Loucy (cell line): ENCODE measurements at regions not wholly inside any gene's neighbourhood (a gene's known extent, or its start where the extent isn't known, plus 50 kb on each side); places are given as distances from the start of the nearest gene placed in this dataset.

Experiments
- H2AFZ ChIP-seq: fragments of 200-600 bp; sonication (generic); 2 replicates; pipeline ENCODE4 v1.6.0; 2016; ENCODE audit warnings: antibody characterized with exemption, mild to moderate bottlenecking, low read length, moderate library complexity
- H3F3A ChIP-seq: fragments of 200-600 bp; 2 replicates; pipeline ENCODE4 v1.6.0; 2016; ENCODE audit warnings: antibody characterized with exemption, low read depth, mild to moderate bottlenecking
- H3K27me3 ChIP-seq: fragments of 200-600 bp; sonication (generic); 2 replicates; pipeline ENCODE4 v1.6.1; 2014; ENCODE audit warnings: low read length, mild to moderate bottlenecking; ENCODE audit not compliant: insufficient read depth, poor library complexity, severe bottlenecking
- H3K36me3 ChIP-seq: fragments of 200-600 bp; sonication (generic); 2 replicates; pipeline ENCODE4 v1.6.1; 2016; ENCODE audit warnings: low read length; ENCODE audit not compliant: insufficient read depth
- H3K4me1 ChIP-seq: fragments of 200-600 bp; sonication (generic); 2 replicates; pipeline ENCODE4 v1.5.1; 2014; ENCODE audit warnings: low read length, mild to moderate bottlenecking; ENCODE audit not compliant: insufficient read depth, poor library complexity, severe bottlenecking
- H3K4me2 ChIP-seq: fragments of 200-600 bp; sonication (generic); 2 replicates; pipeline ENCODE4 v1.6.0; 2014; ENCODE audit warnings: antibody characterized with exemption, low read length, low read depth, mild to moderate bottlenecking; ENCODE audit not compliant: poor library complexity, severe bottlenecking
- H3K4me3 ChIP-seq: fragments of 200-600 bp; sonication (generic); 2 replicates; pipeline ENCODE4 v1.5.1; 2014; ENCODE audit warnings: low read length, mild to moderate bottlenecking, mixed read lengths; ENCODE audit not compliant: poor library complexity, severe bottlenecking
- H3K79me2 ChIP-seq: fragments of 200-600 bp; sonication (generic); 2 replicates; pipeline ENCODE4 v1.6.1; 2014; ENCODE audit warnings: low read length; ENCODE audit not compliant: insufficient read depth
- H3K9ac ChIP-seq: fragments of 200-600 bp; sonication (generic); 2 replicates; pipeline ENCODE4 v1.6.0; 2014; ENCODE audit warnings: mild to moderate bottlenecking, low read depth, low read length, moderate library complexity; ENCODE audit not compliant: poor library complexity, severe bottlenecking
- H3K9me2 ChIP-seq: fragments of 200-600 bp; sonication (generic); replicated peaks from 2 replicates; pipeline ENCODE4 v1.6.1; 2016; ENCODE audit warnings: low read depth, low read length, mixed read lengths
- H3K9me3 ChIP-seq: fragments of 200-600 bp; sonication (generic); 2 replicates; pipeline ENCODE4 v1.6.1; 2014; ENCODE audit warnings: mild to moderate bottlenecking, antibody characterized with exemption, low read length, low read depth; ENCODE audit not compliant: insufficient read depth
- H4K20me1 ChIP-seq: fragments of 200-600 bp; sonication (generic); 2 replicates; pipeline ENCODE4 v1.6.0; 2014; ENCODE audit warnings: antibody characterized with exemption, low read length, mild to moderate bottlenecking; ENCODE audit not compliant: insufficient read depth, poor library complexity, severe bottlenecking
- CTCF ChIP-seq: fragments of 200-600 bp; sonication (generic); conservative IDR thresholded peaks from 2 replicates; pipeline ENCODE4 v1.5.1; 2014; ENCODE audit warnings: mild to moderate bottlenecking, antibody characterized with exemption, low read length
- EZH2phosphoT487 ChIP-seq: fragments of 200-600 bp; IDR thresholded peaks from 2 replicates; pipeline ENCODE4 v1.6.1; 2018; ENCODE audit warnings: antibody characterized with exemption, mild to moderate bottlenecking, moderate library complexity, borderline replicate concordance

GRCh38 chr2:106969777-106970176 is 83.8 kb upstream of the ST6GAL2 start:
- Histone ChIP-seq H4K20me1 (no peaks in the 10 kb centered on the region), H3K27me3 (no peaks in the 10 kb centered on the region), H3F3A (no peaks in the 10 kb centered on the region), H3K4me2 (no peak overlapping the region), H3K36me3 (no peaks in the 10 kb centered on the region), H3K79me2 (no peaks in the 10 kb centered on the region), H3K9me2 (no peaks in the 10 kb centered on the region), H3K9ac (no peak overlapping the region), H3K4me3 (no peak overlapping the region), H3K4me1 (no peaks in the 10 kb centered on the region), H2AFZ (no peak overlapping the region), H3K9me3 (no peaks in the 10 kb centered on the region)
- no peak for TF ChIP-seq CTCF
- TF ChIP-seq EZH2phosphoT487: no peak

GRCh38 chr2:106970471-106971261 is 84.7 kb upstream of the ST6GAL2 start:
- H2AFZ ChIP-seq: no peak overlapping the region
- no peak overlapping the region for H3K4me2 ChIP-seq
- H3K9me2 ChIP-seq: no peaks in the 10 kb centered on the region

GRCh38 chr2:106972782-106973181 is 86.8 kb upstream of the ST6GAL2 start:
- Histone ChIP-seq H3K36me3 (no peaks in the 10 kb centered on the region), H3K9me3 (no peaks in the 10 kb centered on the region), H2AFZ (no peak overlapping the region), H3K9me2 (no peaks in the 10 kb centered on the region), H3K27me3 (no peaks in the 10 kb centered on the region), H3K9ac (no peak overlapping the region), H4K20me1 (no peaks in the 10 kb centered on the region), H3K4me1 (no peaks in the 10 kb centered on the region), H3F3A (no peaks in the 10 kb centered on the region), H3K4me3 (no peak overlapping the region), H3K79me2 (no peaks in the 10 kb centered on the region), H3K4me2 (no peak overlapping the region)
- no peak for TF ChIP-seq CTCF
- TF ChIP-seq EZH2phosphoT487: no peak

More at GRCh38 chr2:106970471-106971261, 84.7 kb upstream of the ST6GAL2 start:
- Histone ChIP-seq H3K27me3 (no peaks in the 10 kb centered on the region), H3K79me2 (no peaks in the 10 kb centered on the region), H3K36me3 (no peaks in the 10 kb centered on the region), H3K4me1 (no peaks in the 10 kb centered on the region), H3K9me3 (no peaks in the 10 kb centered on the region), H3K9ac (no peak overlapping the region), H4K20me1 (no peaks in the 10 kb centered on the region), H3K4me3 (no peak overlapping the region), H3F3A (no peaks in the 10 kb centered on the region)
- TF ChIP-seq EZH2phosphoT487: no peak
- TF ChIP-seq CTCF: no peak
